ENCODE measurements at regions not wholly inside any gene's neighbourhood (a gene's known extent, or its start where the extent isn't known, plus 50 kb on each side); places are given as distances from the start of the nearest gene placed in this dataset.

GRCh38 chr4:115883231-115883630, 769.8 kb upstream of the NDST4 start:
- no peak for DNase-seq

- DNase-seq: no peak
Observed at GRCh38 chr4:115873048-115873447, 759.6 kb upstream of the NDST4 start.

- DNase-seq: no peak
Observed at GRCh38 chr4:115871596-115871995, 758.2 kb upstream of the NDST4 start.

- DNase-seq: no peak
Observed at GRCh38 chr4:115866364-115866896, 753.0 kb upstream of the NDST4 start.

- no peak for DNase-seq
Observed at GRCh38 chr4:115865736-115866135, 752.3 kb upstream of the NDST4 start.

GRCh38 chr4:115852767-115853091, 739.3 kb upstream of the NDST4 start:
- DNase-seq: no peak

GRCh38 chr4:115851918-115852766, 738.7 kb upstream of the NDST4 start:
- DNase-seq: no peak

- no peak for DNase-seq
Observed at GRCh38 chr4:115850799-115851509, 737.5 kb upstream of the NDST4 start.

GRCh38 chr4:115844180-115844579, 730.8 kb upstream of the NDST4 start:
- no peak for DNase-seq

- DNase-seq: no peak
Observed at GRCh38 chr4:115841871-115842270, 728.5 kb upstream of the NDST4 start.

GRCh38 chr4:115834441-115834840, 721.0 kb upstream of the NDST4 start:
- no peak for DNase-seq

GRCh38 chr4:115824630-115825029, 711.2 kb upstream of the NDST4 start:
- no peak for DNase-seq

- no peak for DNase-seq
Observed at GRCh38 chr4:115803825-115804224, 690.4 kb upstream of the NDST4 start.

GRCh38 chr4:115790812-115791211, 677.4 kb upstream of the NDST4 start:
- no peak for DNase-seq

GRCh38 chr4:115781528-115782146, 668.2 kb upstream of the NDST4 start:
- DNase-seq: no peak

- DNase-seq: no peak
Observed at GRCh38 chr4:115780835-115781234, 667.4 kb upstream of the NDST4 start.

- no peak for DNase-seq
Observed at GRCh38 chr4:115780268-115780667, 666.8 kb upstream of the NDST4 start.

GRCh38 chr4:115770046-115770543, 656.7 kb upstream of the NDST4 start:
- DNase-seq: no peak

GRCh38 chr4:115769396-115769795, 656.0 kb upstream of the NDST4 start:
- no peak for DNase-seq

- DNase-seq: no peak
Observed at GRCh38 chr4:115763051-115763450, 649.6 kb upstream of the NDST4 start.

- no peak for DNase-seq
Observed at GRCh38 chr4:115759231-115759630, 645.8 kb upstream of the NDST4 start.

- no peak for DNase-seq
Observed at GRCh38 chr4:115749404-115749803, 636.0 kb upstream of the NDST4 start.

GRCh38 chr4:115740806-115741205, 627.4 kb upstream of the NDST4 start:
- DNase-seq: no peak

Data from activated CD8-positive, alpha-beta memory T cell treated with anti-CD3 and anti-CD28 coated beads for 24 hours (primary cell).